WERI-Rb-1 (cell line): ENCODE measurements at regions not wholly inside any gene's neighbourhood (a gene's known extent, or its start where the extent isn't known, plus 50 kb on each side); places are given as distances from the start of the nearest gene placed in this dataset.

Experiments
- DNase-seq: peaks from one replicate; pipeline ENCODE4 v3.0.0-alpha.2; 2020
- H3K27ac ChIP-seq: fragments of 250-450 bp; sonication (Bioruptor Pico); 2 replicates; pipeline ENCODE4 v1.5.1; 2020; ENCODE audit warnings: mild to moderate bottlenecking, moderate library complexity
- H3K27me3 ChIP-seq: fragments of 250-450 bp; sonication (Bioruptor Pico); 2 replicates; pipeline ENCODE4 v1.5.1; 2021; ENCODE audit warnings: mild to moderate bottlenecking, low read depth, moderate library complexity; ENCODE audit not compliant: insufficient read depth, severe bottlenecking
- H3K36me3 ChIP-seq: fragments of 250-450 bp; sonication (Bioruptor Pico); 2 replicates; pipeline ENCODE4 v1.5.1; 2020; ENCODE audit warnings: mild to moderate bottlenecking, moderate library complexity
- H3K4me3 ChIP-seq: 2 replicates; pipeline ENCODE4 v1.5.1; 2011; ENCODE audit warnings: low read depth, mild to moderate bottlenecking, control low read depth, low read length
- H3K9me3 ChIP-seq: fragments of 250-450 bp; sonication (Bioruptor Pico); 2 replicates; pipeline ENCODE4 v1.5.1; 2021; ENCODE audit warnings: mild to moderate bottlenecking, moderate library complexity; ENCODE audit not compliant: severe bottlenecking
- TF ChIP-seq, protein P1 (sequence below): IDR thresholded peaks from 2 replicates; pipeline ENCODE4 v1.5.1; 2011; ENCODE audit warnings: low read depth, mild to moderate bottlenecking, control low read depth, inconsistent platforms, low read length

DNA sequence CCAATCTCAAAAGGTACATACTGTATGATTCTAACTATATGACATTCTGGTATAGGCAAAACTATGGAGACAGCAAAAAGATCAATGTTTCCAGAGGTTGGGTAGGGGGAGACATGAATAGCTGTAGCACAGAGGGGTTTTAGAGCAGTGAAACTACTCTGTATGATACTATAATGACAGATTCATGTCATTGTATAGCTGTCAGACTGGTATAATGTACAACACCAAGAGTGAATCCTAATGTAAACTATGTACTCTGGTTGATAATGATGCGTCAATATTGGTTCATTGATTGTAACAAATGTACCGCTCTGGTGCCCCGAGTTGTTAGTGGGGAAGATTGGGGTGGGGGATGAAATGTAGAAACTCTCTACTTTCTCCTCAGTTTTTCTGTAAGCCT, 172.4 kb upstream of the SPOPL start:
- Histone ChIP-seq H3K27me3 (no peaks in the 10 kb centered on the region), H3K27ac (no peak overlapping the region), H3K4me3 (no peak overlapping the region), H3K36me3 (no peaks in the 10 kb centered on the region), H3K9me3 (no peaks in the 10 kb centered on the region)
- DNase-seq, result no peak
- TF ChIP-seq, protein P1, sequence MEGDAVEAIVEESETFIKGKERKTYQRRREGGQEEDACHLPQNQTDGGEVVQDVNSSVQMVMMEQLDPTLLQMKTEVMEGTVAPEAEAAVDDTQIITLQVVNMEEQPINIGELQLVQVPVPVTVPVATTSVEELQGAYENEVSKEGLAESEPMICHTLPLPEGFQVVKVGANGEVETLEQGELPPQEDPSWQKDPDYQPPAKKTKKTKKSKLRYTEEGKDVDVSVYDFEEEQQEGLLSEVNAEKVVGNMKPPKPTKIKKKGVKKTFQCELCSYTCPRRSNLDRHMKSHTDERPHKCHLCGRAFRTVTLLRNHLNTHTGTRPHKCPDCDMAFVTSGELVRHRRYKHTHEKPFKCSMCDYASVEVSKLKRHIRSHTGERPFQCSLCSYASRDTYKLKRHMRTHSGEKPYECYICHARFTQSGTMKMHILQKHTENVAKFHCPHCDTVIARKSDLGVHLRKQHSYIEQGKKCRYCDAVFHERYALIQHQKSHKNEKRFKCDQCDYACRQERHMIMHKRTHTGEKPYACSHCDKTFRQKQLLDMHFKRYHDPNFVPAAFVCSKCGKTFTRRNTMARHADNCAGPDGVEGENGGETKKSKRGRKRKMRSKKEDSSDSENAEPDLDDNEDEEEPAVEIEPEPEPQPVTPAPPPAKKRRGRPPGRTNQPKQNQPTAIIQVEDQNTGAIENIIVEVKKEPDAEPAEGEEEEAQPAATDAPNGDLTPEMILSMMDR, result no peak

DNA sequence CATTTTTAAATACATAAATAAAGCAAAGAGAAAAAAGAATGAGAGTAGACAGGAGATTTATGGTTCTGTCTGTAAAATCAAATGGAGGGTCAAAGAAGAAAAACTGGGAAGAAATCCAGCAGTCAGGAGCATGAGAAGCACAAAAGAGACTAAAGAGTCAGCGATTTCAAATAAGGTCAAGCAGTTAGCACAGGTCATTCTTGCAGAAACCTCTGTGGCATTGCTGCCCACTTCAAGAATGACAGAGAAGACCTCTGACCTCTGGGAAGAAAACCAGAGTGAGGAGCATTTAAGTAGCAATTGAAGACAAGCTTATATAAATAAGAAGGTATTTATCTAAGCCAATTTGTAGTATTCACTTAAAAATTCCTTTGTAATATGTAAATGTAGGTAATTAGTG, 172.0 kb upstream of the SPOPL start:
- no peak for DNase-seq
- Histone ChIP-seq H3K9me3 (no peaks in the 10 kb centered on the region), H3K4me3 (no peak overlapping the region), H3K27ac (no peak overlapping the region), H3K27me3 (no peaks in the 10 kb centered on the region), H3K36me3 (no peaks in the 10 kb centered on the region)
- TF ChIP-seq, protein P1, result no peak

DNA sequence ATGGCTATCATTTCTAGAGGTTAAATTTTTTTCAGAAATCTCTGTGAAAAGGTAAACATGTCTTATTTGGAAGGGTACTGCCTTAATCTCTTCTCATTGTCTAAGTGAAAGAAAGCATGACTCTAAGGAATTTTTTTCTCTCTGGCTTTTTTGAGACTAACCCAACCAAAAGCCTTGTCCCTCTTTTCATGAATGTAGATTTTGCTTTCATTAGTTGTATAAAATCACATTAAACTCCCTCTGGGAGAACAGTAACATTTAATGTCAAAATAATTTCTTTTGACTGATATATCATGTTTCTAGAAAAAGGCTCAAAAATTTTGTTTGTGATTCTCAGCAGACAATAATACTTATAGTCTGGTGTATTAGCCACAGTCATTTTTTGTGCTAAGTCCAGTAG, 168.4 kb upstream of the SPOPL start:
- no peak overlapping the region for H3K27ac ChIP-seq
- TF ChIP-seq, protein P1, result no peak
- H3K27me3 ChIP-seq, result no peaks in the 10 kb centered on the region
- no peak overlapping the region for H3K4me3 ChIP-seq
- H3K36me3 ChIP-seq, result no peaks in the 10 kb centered on the region
- no peaks in the 10 kb centered on the region for H3K9me3 ChIP-seq
- DNase-seq, result no peak

DNA sequence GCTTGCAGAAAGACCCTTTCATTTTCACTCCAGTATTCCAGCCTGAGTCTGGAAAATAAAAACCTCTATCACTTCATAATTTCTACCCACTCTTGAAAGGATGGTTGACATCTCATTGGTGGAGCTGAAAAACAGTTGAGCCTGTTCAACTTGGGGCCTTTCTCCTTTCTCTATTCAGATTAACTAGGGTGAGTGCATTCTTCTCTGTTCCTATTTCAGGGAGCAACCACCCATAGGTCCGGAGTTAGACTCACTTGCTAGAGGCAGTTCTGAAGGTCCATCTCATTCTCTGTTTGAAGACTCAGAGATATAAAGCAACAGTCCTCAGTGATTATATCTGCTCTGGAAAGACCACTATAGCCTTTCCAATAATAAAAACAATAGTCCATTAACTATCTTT, 167.9 kb upstream of the SPOPL start:
- DNase-seq, result no peak
- TF ChIP-seq, protein P1, result no peak
- Histone ChIP-seq H3K9me3 (no peaks in the 10 kb centered on the region), H3K4me3 (no peak overlapping the region), H3K27me3 (no peaks in the 10 kb centered on the region), H3K27ac (no peak overlapping the region), H3K36me3 (no peaks in the 10 kb centered on the region)

DNA sequence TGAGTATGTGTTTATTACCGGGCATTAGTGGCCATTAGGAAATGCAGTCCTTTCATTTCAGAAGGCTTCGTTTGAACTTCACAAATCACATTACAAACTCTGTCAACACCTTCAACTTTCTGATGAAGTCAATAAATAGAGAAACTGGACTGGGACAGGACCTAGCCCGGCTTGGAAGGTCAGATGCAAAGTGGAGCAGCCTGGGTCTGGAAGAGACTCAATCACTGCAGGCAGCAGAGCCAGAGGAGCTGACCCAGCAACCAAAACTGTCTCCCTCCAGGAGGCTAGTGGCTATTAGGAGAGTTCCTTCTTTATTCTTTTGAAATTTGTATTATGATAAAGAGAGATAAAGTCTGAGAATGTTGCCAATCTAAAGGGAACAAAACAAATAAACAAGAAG, 167.2 kb upstream of the SPOPL start:
- Histone ChIP-seq H3K27me3 (no peaks in the 10 kb centered on the region), H3K27ac (no peak overlapping the region), H3K4me3 (no peak overlapping the region), H3K36me3 (no peaks in the 10 kb centered on the region), H3K9me3 (no peaks in the 10 kb centered on the region)
- TF ChIP-seq, protein P1, result no peak
- DNase-seq, result no peak

DNA sequence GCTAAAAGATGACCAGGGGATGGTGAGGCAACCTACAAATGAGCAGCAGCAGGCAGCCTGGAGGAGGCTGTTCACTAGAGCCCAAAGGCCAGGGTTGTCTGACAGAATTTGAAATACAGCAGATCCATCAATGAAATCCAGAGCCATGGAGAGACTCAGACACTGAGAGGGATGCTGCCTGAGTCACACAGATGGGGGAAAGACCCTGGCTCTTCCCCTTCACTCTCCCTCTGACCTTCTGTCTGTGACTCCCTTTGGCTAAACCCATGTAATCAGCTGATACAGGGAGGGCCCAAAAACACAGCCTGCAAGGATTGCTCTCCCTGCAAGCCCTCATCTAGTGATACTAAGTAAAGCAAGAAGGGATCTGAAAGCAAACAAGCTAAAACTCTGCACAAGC, 166.5 kb upstream of the SPOPL start:
- Histone ChIP-seq H3K36me3 (no peaks in the 10 kb centered on the region), H3K27ac (no peak overlapping the region), H3K27me3 (no peaks in the 10 kb centered on the region), H3K9me3 (no peaks in the 10 kb centered on the region), H3K4me3 (no peak overlapping the region)
- TF ChIP-seq, protein P1, result no peak
- DNase-seq, result no peak
